Right renal pelvis (tissue), 4 donors: ENCODE measurements at regions not wholly inside any gene's neighbourhood (a gene's known extent, or its start where the extent isn't known, plus 50 kb on each side); places are given as distances from the start of the nearest gene placed in this dataset.

Experiments used
- DNase-seq, 4 donors: peaks; one replicate each; pipeline ENCODE4 v3.0.0-alpha.2; 2013; ENCODE audit warnings: low read depth in 4 of 4, low spot score in 3 of 4, missing footprints in 1 of 4

DNA sequence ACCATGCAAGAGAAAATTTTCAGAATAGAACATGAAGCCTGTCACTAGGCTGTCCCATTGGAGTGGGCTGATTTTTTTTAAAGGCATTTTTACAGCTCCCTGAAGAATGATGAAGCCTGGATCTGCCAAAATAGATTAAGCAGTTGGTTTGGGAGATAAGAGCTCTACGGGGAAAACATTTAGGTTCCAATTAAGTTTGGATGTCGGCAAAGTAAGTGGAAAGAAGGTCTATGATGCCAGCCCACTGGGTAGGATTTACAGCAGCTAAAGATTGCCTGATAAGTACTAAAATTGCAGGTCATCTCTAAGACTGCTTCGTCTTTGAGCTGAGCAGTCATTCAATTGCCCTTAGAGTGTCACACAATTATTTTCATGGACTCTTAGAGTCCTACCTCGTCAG lies 939.2 kb upstream of the CELF2 start:
- no peak for DNase-seq

DNA sequence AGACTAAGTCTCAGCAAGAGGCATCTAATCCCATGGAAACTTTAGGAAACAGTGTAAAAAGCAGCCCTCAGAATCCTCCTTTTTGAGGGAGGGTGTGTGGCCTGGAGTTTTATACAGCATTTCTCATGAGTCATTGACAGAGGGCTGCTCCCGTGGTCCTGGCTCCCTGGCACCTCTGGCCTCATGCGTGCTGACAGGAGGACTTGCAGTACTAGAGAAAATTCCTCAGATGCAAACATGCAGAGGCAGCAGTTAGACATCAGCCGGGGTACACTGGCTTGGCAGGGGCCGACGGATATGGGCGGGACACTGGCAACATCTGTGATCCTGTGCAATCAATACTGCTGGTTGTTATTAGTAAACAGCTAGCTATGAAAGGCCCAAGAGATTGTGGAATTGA lies 925.1 kb upstream of the CELF2 start:
- DNase-seq, result peak in 1 of 4 donors; percentile 2

GRCh38 chr10:10093021-10093420 lies 924.7 kb upstream of the CELF2 start:
- DNase-seq, result no peak

DNA sequence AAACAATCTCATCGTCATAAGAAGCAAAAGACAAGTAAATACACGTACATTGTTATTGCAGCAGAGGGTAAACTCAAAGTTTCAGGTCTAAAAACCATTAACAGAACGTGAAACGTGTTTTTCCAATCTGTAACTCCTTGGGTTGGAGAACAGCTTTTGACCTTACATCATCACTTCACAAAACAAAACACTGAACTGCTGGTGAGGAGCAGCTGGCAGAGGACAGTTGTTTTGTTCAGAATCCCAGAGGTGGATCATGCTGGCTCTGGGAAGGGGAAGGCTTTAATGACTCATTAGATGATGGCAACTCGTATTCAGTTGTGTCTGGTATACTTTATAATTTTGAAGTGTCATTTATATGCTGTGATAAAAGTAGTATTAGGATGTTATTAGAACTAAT lies 923.0 kb upstream of the CELF2 start:
- no peak for DNase-seq

- DNase-seq, result no peak
These were observed 921.4 kb upstream of the CELF2 start for GRCh38 chr10:10096296-10096695.

DNA sequence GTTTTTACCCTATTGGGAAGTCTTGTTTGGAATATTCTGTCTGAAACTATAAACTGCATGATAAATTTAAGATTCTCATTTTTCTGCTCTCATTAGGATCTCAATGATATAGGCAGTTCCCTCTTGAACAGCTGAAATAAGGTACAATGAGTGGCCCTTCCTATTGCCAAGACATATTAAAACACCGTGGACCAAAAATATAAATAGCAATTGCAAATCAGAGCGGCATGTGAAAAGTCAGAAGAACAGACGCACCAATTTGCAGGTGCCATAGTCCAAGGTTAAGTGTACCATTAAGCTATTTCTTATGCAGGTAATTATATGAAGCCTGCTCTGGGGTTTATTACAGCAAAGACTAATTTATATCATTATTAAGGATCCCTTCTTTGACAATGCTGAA lies 920.8 kb upstream of the CELF2 start:
- no peak for DNase-seq

DNA sequence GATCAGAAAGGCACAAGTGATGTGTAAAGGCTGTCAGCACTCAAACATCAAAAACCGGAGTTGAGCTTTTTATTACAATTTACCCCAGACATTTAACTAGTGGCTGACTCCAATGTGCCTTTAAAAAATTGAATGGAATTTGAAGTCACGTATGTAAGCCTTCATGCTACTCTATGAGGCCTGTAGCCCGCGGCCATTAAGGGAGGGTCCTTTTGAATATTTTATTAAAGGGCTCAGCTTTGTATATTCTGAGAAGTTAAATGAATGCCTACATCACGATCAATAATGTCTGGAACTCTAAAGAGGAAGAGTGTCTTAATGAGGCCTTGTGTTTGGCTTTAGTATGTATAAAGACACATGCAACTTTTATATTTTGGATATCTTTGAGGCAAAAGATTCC lies 916.6 kb upstream of the CELF2 start:
- DNase-seq, result no peak

- no peak for DNase-seq
These were observed 906.7 kb upstream of the CELF2 start for GRCh38 chr10:10110844-10111490.

DNA sequence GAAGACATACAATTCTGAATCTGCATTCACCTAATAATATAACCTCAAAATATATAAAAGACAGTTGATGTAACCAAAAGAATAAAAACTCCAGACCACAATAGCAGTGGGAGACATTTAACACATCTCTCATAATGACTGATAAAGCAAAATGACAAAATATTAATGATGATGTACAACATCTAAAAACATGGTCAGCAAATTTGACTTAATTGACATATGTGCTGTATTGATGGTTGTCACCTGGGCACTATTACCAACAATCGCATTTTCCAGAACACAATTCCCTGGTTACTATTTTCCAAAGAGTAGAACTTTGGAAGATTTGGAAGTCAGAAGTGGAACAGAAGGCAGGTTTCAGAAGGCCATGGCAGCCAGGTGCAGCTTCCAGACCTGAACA lies 899.5 kb upstream of the CELF2 start:
- DNase-seq, result no peak

GRCh38 chr10:10120671-10121070 lies 897.0 kb upstream of the CELF2 start:
- DNase-seq, result no peak

GRCh38 chr10:10125676-10126075 lies 892.0 kb upstream of the CELF2 start:
- DNase-seq, result no peak

- no peak for DNase-seq
These were observed 891.5 kb upstream of the CELF2 start for GRCh38 chr10:10126218-10126617.

GRCh38 chr10:10128387-10128786 lies 889.3 kb upstream of the CELF2 start:
- DNase-seq, result no peak

DNA sequence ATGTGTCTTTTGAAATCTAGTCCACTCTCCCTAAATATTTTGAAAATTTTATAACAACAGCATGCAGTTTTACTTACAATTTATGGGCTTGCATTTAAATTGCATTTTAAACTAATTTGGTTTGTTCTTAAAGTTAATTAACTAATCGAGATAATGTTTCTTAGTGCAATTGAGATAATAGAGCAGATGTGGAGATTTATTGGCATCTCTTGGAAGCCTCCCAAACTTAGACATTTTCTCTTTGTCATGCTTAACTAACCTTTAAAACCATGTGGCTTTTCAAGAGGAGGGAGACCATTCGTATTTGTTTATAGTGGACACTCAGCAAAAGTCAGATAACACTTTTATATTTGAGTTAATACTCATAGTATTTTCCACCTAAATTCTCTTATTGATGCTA lies 887.0 kb upstream of the CELF2 start:
- DNase-seq, result no peak

DNA sequence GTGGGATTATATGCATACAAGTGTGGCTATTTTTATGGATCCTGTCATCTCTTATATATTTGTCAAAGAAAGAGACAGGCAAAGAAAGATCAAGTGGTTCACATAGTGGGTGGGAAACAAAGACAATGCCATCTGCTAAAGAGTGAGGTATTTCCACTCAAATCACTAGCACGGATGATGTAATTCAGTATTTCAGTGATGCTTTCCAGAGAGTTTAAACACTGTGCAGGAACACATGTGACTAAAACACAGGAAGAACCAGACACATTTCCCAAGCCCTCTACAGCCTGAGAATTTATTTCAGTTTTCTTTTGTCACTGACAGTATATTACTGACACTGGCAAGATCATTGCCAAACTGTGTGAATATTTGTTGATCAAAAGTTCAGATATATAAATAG lies 885.7 kb upstream of the CELF2 start:
- DNase-seq, result no peak

DNA sequence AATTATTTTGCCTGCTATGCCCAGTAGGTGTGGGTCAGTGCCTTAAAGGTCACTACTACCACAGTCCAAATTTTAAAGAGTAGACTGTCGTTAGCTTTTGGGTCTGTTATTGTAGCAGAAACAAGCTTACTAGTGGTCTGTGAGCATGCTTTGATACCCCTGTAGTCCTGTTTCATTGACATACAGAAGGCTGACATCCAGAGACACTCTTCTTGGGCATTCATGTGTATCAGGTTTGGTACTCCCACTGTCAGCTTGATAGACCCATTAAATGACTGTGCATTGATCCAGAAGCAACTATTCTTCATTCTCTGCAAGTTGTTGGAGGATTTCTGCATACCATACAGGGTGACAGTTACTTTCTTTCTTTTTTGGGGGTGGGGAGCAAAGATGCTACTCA lies 884.4 kb upstream of the CELF2 start:
- peak in 1 of 4 donors; percentile 5 for DNase-seq

DNA sequence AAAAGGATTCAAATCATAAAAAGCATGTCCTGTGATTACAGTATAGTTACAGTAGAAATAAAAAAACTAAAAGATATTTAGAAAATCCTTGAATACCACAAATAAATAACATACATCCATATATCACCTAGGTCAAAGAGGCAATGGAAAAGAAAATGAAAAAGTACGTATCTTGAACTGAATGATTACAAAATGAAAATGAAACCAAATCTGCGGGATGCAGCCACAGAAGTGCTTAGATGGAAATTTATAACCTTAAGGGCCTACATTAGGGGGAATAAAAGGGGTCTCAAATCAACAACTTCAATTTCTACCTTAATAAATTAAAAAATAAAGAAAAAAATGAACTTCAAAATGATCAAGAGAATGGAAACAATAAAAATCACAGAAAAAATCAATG lies 879.0 kb upstream of the CELF2 start:
- no peak for DNase-seq

DNA sequence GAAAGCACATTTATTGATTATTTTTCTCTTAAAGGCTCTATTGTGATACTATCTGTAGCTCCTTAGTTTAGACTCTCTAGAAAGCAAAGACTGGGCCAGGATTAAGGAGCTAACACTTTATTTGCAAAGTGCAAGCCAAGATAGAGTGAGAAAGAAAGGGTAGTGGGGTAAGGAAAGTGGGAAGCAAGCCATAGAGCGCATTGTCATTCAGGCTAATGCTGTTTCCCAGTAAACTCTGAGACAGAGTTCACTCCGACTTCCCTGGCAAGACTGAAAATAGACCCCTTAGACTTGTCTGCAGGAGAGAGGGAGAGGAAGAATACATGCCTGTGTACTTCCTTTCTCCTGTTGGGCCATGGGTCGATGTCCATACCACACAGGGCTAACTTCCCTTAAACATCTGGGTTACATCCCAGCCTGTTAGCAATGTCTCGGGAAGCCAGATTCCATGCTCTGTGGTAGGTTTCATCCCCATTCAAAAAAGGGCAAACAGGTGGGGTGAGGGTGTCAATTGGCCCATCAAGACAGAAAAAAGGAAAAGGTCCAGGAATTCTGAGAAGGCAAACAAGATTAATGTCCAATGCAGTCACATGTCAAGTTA lies 875.8 kb upstream of the CELF2 start:
- DNase-seq, result no peak

- no peak for DNase-seq
These were observed 871.1 kb upstream of the CELF2 start for GRCh38 chr10:10146604-10147003.

GRCh38 chr10:10149899-10150298 lies 867.8 kb upstream of the CELF2 start:
- no peak for DNase-seq

DNA sequence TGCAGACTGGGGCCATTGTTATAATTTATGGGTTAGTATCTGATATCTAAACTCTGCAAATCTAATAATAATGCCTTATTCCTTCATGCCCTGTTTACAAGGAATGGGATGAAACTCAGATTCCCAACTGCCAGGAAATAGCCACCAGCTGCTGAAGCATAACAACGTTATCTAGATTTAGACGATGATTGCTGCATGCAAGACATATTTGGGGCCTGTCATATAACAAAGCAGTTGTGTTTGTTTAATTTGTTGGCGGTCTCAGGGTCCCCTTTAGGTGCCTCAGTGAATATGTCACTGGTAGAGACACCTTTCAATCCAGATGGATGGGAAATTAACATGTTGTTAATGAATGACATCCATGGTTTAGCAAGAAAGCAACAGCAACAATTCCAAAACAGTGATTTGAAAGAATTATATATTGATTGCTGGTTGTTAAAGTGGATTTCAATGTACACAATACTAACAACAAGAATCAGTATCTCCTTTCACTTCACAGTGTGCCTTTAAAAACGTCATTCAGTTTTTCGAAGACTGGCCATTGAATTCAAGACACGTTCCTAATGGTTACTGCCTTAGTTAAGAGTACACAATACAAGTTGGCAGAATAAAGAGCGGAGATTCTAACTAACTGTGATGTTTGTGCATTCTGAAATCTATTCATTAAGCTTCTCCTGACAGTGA lies 860.6 kb upstream of the CELF2 start:
- no peak for DNase-seq

- no peak for DNase-seq
These were observed 856.8 kb upstream of the CELF2 start for GRCh38 chr10:10160821-10161312.
